Non-pigmented ciliary epithelial cell (primary cell): ENCODE measurements at regions not wholly inside any gene's neighbourhood (a gene's known extent, or its start where the extent isn't known, plus 50 kb on each side); places are given as distances from the start of the nearest gene placed in this dataset.
A peak's percentile ranks its signal among the peaks of the same experiment; 100 is the strongest.

Experiments used
- DNase-seq: peaks from one replicate; pipeline ENCODE4 v3.0.0-alpha.2; 2010; ENCODE audit warnings: low read depth

DNA sequence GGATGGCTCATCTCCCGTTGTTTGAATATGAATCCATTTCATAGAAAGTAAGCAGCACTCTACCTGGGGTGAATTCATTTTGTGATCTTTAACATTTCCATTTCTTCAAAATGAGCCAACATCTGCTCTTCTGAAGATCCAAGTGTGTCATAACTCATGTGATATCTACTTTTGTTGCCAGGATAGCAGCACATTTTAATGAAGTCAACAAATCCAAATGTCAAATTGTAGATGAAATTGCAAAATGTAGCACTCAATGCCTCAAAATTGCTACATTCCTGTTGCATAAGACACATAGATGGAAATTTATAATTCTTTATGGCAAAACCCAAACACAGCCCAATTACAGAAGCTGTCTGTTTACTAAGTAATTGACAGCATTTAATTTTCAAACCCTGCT, 360.7 kb downstream of the TMX3 start:
- no peak for DNase-seq

DNA sequence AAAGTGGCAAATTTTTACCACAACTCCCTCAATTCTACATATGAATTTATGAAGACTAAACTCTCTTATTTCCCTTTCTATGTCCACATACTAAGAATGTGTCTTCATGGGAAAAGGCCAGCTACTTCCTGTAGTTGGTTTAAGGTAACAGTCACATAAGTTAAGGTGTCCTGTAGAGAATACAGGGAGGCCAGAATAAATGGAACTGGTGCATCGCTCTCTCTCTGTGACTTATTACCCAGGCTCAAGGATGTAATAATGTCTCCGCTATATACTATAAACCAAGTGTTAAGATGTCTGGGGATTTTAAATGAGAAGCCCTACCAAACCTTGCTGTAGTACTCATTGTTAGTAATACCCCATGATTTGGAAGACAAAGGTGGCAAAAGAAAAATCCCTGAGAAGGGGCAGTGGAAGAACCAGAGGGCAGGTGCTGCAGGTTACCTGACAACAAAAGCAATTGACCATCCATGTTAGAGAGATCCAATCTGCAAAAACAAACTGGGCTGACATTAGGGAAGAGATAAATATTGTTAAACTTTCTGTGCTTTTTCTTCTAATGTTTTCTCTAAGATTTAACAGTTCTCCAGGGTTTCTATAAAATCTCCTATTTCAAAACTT, 372.8 kb downstream of the TMX3 start:
- no peak for DNase-seq

DNA sequence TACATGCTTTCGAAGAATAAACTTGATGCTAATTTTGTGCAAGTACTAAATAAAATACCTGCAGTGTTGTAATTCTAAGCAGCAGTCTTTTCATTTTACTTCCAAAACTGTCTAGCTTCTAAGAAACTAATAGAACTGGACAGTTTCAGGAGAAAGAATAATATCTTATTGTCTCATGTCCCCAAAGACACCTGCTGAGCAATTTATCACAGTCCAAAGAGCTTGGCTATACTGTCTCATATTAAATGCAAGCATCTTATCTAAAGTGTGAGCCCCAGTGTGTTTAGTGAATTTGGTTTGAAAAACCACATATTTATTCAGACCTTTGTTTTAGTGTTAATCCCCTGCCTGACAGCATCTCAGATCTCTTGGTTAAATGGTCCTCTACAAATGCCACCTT, 374.3 kb downstream of the TMX3 start:
- no peak for DNase-seq

DNA sequence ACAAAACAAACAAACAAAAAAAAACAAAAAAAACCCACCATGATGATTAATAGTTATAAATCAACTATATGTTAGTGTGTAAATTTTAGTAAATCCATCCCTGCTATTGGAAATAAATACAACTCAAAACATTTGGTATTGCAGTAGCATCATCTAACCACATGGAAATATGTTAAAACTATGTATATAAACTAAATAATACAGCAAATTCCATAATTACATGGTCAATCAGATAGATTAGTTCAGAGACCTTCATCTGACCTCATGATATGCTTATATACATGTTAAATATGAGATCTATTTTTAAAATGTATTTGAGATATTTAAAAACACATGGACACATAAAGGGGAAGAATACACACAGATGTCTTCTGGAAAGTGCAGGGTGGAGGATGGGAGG, 384.2 kb downstream of the TMX3 start:
- DNase-seq = no peak

DNA sequence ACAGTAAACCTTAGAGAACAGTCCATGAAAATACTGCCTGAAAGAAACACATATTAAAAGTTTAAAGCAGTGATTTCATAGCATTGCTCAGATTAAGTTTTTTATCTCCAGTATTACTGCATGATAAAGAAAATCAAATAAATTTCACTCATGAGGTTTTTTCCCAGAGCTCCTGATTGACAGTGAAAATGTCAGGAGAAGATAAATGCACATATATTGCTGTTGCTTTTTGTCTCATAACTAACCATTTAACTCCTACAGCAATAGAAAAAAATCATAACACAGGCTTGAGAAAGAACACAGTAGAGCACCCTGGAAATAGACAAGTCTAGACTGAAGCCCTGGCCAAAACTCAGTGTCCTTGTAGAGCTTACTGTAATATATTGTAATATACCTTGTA, 391.0 kb downstream of the TMX3 start:
- no peak for DNase-seq

DNA sequence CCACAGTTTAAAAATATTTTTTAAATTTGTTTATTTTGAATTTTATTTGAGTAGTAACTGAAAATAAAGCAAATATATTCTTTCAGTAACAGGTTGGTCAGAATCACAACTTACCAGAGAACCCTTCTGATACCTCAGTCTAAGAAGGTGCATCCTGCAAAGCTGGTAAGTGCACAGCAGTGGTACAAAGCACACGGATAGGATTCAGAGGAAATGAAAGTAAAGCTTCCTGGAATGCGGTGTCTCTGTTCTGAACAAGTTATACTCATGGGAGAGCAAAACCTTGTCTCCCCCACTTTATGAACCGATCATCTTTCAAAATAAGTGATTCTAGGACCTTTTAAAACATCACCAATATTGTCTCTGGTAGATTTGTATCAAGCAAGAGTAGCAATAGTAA, 398.3 kb downstream of the TMX3 start:
- DNase-seq = no peak

DNA sequence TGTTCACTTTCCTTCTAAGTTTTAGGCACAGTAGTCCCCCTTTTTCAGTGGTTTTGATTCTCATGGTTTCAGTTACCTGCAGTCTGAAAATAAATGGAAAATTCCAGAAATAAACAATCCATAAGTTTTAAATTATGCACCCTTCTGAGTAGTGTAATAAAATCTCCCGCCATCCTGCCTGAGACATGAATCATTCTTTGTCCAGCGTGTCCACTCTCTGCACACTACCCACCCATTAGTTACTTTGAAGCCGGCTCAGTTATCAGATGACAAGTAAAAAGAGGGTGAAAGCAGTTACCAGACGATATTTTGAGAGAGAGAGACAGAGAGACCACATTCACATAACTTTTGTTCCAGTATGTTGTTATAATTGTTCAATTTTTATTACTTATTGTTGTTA, 400.5 kb downstream of the TMX3 start:
- DNase-seq = no peak

DNA sequence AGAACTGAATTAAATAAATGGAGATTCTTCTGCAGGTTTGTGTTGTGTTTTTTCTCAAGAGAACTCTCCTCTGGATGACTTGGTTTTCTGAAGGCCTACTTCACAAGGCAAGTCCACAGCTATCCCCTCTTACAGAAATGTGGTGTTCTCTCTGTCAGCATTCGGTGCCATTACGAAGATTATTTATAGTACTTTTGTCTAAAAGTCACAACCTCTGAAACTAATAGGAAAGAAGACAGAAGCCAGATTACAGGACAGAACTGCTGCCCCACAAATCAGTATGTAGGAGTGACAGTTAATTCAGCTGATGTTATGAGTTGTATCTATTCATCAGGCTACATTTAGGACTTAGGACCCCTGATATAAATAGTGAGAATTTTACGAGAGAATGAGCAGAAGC, 413.5 kb downstream of the TMX3 start:
- DNase-seq = no peak

DNA sequence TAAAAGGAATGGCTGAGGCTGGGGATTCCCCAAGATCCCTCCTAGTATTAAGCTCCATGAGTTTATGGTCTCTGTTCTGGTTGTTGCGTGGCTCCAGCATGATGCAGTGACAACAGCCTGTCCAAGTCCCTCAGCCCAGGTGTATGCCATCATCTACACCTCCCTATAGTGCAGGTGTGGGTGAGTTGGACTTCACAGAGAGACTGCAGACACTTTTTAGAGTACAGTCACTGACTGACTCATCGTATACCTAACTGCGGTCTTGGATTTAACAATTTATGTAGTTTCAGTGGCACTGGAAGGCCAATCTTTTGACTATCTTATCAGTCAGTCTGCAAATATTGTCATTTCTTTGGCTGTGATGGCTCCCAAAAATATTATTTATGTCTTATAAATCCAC, 415.0 kb downstream of the TMX3 start:
- no peak for DNase-seq

DNA sequence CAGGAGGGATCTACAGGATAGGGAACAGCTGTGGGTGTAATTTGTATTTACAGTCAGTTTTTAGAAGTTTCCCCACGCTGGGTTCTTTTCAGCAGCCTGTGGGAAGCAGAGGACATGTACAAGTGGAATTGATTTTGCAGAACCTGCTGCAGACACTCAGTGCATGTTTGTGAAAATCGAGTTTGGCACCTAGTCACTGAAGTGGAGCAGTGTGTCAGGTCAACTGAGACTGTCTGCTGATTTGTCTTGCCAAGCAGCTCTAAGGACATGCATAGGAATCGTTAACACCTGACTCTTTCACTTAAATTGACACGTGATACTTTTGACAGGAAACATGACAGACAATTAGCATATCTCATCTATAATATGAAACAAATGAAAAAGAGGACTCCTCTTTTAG, 416.6 kb downstream of the TMX3 start:
- DNase-seq = no peak

DNA sequence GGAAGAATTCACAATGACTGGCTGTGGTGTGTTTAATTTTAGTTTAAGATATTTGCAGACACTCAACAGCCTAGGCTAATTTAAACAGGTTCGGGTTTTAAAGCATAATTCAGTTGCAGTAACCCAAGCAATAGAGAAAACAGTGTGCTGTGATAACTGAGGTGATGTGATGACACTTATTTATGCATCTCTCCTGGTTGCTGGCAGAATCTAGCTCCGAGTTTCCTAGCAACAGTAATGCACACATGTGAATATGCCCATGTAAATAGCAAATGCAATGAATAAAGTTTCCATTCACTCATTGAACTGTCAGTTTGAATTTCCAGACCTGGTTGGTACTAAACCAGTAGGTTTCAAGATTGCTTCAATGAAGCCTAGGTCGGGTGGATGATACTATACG, 426.5 kb downstream of the TMX3 start:
- DNase-seq = no peak

DNA sequence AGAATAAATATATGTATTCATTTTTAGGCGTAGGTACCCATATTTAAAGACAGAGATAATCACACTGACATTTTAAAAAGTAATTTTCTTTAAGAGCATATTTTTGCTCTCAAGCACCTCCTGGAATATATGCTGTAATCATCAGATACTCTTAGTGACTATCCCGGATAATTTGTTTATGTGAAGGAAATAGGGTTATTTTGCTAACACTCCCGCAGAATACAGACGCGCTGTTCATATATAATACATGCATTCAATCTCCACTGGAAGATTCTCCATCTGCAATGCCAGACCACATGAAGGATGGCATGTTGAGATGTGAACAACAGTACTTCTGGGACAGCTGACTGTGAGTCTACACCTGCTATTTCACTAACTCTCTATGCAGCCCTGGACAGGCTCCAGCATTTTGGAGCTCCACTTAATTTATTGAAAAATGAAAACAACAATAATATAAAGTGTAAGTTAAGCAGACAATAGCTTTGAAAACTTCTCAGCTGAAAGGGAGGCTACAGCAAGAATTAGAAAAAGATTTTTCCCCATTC, 430.6 kb downstream of the TMX3 start:
- no peak for DNase-seq

DNA sequence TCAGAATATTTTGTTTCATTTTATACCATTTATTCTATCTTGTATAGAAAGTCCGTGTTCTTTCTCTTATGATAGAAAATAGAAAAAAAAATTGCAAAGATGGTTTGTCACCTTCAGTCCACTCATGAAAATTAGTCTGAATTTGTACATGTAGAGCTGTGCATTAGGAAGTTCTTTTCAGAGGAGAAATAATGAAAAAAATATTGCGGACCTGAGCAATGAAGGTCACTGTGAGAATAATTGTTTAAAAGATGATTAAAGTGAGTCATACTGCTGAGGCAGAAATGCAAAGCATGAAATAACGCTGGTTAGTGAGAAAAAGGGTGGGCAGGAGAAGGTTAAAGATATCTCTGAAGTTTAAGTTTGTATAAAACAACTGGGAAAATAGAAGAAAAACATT, 431.1 kb downstream of the TMX3 start:
- DNase-seq = no peak

DNA sequence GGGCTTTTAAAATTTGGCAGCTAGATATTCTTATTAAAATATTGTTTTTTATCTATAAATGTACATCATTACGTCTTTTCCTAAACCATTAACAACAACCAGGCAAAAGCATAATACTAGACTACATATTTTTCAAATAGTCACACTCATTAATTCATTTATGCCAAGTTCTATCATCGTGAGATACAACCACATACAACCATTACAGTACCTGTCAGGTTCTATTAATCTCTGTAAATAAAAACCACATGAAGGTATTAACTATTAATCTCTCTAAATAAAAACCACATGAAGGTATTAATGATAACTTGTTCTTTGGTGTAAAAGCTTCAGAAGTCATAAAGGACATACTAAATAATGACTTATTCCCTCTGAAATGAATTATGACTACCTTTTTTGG, 432.7 kb downstream of the TMX3 start:
- no peak for DNase-seq

DNA sequence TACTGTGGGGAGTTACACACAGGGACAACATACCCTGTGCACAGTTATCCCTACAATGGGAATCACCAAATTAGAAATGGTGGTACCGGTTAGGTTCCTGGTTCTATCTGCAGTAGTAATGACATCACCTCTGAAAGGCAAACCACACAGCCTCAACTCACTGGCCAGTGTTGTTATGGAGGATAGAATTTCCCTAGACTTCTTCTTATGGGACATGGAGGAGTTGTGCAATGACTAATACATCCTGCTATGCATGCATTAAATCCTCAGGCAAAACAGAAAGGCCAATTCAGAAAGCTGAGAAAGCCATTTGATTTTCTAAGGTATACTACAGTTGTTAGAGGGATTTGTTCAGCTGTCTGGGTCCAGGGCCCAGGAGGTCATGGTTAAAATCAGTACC, 439.3 kb downstream of the TMX3 start:
- DNase-seq = peak; percentile 80

DNA sequence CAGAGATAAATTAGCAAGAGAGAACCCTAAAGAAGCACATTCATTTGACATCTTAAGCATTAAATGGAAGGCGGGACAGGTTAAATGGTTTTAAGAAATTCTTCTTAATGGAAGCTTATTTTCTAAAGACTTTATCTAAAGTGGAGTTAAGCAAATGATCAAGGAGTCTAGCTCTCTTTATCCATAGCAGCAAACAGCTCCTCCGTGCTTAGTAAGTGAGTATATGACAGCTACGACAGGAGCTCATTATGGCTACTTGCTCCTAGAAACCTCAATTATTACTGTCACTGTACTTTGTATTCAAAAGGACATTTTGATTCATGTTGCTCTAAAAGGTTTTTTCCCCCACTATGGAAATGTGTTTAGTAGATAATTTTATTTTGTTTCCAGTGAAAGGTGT, 444.9 kb downstream of the TMX3 start:
- DNase-seq = no peak

DNA sequence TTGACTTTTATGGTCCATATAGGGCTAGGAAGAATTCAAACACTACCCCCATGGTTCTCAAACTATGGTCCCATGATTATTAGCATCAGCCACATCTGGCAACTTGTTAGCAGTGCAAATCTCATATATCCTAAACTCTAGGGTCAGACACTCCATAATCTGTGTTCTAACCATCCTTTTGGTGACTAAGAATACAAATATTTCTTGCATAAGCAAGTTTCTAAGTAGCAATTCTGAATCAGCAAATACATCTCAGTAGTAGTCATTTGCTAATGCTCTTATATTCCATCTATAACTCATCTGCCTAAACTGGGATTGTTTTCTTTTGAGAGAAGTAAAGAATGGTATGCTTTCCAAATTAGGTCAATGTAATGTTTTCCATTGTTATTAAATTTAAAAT, 447.3 kb downstream of the TMX3 start:
- DNase-seq = peak; percentile 65

DNA sequence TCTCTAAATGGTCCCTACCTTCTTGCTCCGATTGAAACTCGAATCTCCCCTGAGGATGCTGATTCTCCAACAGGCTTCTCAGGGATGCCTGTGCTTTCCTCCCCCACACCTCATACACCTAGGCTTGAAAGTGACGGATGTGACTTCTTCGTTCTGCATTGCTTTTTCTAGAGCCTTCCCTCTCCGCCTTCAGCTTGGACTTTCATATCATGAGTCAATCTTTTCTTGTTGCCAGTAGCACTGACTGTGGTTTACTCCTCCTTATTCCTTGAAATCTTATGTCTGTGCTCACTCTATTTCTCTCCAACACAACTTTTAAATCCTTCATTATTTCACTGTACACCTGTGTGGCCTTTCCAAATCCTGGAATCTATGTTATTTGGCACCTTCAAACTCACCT, 451.4 kb downstream of the TMX3 start:
- DNase-seq = no peak

DNA sequence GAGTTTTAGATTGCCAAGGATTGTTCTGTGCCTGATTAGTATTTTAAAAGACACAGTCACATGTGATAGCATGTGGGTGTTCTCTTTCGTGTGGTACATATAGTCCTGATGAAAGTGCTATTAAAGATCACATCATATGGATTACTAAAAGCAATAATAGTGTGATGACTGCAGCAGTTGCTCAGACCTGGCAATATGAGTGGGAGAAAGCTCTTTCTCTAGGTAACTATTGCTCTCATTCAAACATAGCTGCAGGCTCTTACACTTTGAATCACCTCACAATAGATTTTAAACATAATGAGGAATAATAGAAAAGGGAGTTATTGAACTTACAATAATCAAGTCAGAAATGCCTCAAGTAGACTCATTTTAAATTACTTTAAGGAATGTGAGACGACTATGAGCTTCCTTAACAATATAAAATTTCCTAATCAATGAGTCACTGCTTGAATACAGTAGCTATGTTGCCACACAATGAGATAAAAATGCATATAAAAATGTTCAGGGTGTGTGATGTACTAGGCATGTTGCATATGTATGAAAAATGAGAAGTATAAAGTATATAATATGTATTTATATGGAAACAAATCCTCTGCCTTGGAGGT, 452.1 kb downstream of the TMX3 start:
- DNase-seq = peak; percentile 61

DNA sequence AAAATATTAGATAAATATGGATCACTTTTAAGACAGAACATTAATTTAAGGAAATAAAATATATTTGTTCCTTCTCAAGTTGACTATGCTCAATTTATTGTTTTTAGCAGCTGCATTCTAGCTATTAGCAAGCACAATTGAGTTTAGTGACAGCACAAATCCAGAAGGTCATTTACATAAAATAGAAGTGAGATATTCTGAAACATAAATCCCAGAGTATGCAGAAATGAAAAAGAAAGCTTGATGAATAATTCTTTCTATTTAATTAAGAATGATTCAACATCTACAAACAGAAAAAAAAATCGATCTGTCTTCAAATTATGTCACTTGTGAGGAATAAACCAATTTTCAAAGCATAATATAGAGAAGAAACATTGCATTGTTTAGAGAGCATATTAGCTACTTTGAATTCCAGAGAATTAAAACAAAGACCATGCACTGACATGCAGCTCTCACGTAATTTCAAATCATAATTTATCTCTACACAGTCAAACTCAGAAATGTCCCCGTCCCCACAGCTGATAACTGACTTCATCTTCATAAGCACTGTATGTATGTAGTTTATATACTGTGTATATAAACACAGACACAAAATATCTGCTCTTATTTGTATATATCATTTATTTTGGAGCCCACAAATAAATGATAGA, 458.4 kb downstream of the TMX3 start:
- DNase-seq = no peak

DNA sequence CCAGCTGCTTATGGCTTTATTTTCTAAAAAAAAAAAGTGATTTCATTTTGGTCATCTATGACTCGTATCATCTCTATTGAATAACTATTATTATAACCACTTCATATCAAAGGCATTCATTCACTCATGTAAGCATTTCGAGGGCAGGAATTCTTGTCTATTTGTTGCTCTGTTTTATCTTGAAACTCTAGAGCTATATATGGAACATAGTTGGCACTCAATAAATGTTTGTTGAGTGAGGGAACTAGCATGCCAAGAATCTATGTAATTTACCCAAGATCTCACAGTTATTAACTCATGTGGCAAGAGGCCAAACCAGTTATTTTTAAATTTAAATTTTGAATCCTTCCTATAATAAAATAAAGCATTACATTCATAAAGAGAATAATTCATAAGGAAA, 470.1 kb downstream of the TMX3 start:
- peak; percentile 41 for DNase-seq

DNA sequence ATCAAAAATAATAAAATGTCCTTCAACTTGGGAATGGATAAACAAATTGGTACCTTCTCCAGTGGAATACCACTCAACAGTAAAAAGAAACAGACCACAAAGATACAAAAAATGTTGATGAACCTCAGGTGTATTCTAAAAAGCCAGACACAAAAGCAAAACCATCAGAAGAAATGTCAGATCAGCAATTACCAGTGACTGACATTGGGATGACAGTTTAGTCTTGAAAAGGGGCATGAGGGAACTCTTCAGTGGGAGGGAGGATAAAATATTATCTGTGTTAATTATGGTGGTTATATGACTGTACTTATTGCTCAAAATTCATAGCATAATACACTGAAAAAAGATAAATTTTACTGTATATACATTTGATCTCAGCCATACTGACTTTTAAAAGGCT, 473.0 kb downstream of the TMX3 start:
- no peak for DNase-seq

DNA sequence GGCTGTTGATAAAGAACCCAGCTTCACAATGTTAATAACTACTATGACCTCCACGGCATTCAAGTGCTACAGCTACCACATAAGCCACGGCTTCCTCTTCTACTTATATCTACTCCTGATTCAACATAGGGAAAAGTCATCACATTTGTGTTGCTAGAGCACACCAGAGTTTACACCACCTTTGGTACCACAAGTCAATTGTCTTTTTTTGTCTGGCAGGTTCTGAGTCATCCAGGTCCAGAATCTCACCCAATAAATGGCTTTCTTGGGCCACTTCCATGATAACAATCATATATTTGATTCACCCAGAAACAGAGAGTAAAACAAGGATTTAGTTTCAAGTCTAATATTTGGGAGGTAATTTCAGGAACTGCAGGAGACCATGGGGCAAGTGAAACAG, 480.2 kb downstream of the TMX3 start:
- no peak for DNase-seq

DNA sequence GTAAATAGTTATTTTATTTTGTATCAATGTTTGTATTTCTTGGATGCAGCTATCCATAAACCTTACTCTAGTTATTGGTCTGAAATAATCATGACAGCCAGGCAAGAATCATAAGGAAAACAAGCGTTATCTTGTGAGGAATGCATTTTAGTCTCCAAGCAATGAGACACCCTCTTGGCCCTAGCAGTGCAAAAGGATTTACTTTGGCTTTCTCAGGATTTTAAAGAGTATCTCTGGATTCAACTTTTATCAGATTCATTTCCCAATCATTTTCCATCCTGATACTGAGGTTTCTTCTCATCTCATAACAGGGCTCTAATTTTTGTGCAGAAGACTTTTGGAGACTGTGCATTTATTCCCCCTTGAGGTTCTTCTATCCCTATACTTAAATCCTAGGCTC, 480.8 kb downstream of the TMX3 start:
- DNase-seq = no peak
